ENCODE measurements at regions not wholly inside any gene's neighbourhood (a gene's known extent, or its start where the extent isn't known, plus 50 kb on each side); places are given as distances from the start of the nearest gene placed in this dataset.

- Histone ChIP-seq H3K27ac (ENCODE audit: low read depth, low read length, poor library complexity, severe bottlenecking) (no peak overlapping the region), H3K79me2 (ENCODE audit: insufficient read depth, low read length) (no peaks in the 10 kb centered on the region), H3K9ac (ENCODE audit: low read length) (no peak overlapping the region), H3K9me3 (ENCODE audit: low read length) (no peaks in the 10 kb centered on the region), H3K9me2 (ENCODE audit: low read depth, low read length) (no peaks in the 10 kb centered on the region; the same call in 1 of the 2 replicates), H4K20me1 (ENCODE audit: insufficient read depth, low read length) (no peaks in the 10 kb centered on the region), H2AFZ (ENCODE audit: low read length) (no peak overlapping the region), H3K36me3 (ENCODE audit: insufficient read depth, low read length) (no peaks in the 10 kb centered on the region), H3F3A (ENCODE audit: insufficient read depth, low read length) (no peaks in the 10 kb centered on the region), H3K4me2 (ENCODE audit: low read length) (no peak overlapping the region), H3K27me3 (ENCODE audit: insufficient read depth, low read length) (no peaks in the 10 kb centered on the region), H3K4me3 (ENCODE audit: low read depth, low read length, poor library complexity, severe bottlenecking) (no peak overlapping the region), H3K4me1 (ENCODE audit: insufficient read depth, low read length, severe bottlenecking) (no peaks in the 10 kb centered on the region)
- TF ChIP-seq EZH2 (IDR thresholded peaks at IDR 0.05; ENCODE audit: borderline replicate concordance, low read length): no peak
- TF ChIP-seq, protein P1, sequence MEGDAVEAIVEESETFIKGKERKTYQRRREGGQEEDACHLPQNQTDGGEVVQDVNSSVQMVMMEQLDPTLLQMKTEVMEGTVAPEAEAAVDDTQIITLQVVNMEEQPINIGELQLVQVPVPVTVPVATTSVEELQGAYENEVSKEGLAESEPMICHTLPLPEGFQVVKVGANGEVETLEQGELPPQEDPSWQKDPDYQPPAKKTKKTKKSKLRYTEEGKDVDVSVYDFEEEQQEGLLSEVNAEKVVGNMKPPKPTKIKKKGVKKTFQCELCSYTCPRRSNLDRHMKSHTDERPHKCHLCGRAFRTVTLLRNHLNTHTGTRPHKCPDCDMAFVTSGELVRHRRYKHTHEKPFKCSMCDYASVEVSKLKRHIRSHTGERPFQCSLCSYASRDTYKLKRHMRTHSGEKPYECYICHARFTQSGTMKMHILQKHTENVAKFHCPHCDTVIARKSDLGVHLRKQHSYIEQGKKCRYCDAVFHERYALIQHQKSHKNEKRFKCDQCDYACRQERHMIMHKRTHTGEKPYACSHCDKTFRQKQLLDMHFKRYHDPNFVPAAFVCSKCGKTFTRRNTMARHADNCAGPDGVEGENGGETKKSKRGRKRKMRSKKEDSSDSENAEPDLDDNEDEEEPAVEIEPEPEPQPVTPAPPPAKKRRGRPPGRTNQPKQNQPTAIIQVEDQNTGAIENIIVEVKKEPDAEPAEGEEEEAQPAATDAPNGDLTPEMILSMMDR (IDR thresholded peaks at IDR 0.05; ENCODE audit: low read length): no peak
These were observed 127.4 kb upstream of the TMEM161B start for GRCh38 chr5:88396000-88396535.

DNA sequence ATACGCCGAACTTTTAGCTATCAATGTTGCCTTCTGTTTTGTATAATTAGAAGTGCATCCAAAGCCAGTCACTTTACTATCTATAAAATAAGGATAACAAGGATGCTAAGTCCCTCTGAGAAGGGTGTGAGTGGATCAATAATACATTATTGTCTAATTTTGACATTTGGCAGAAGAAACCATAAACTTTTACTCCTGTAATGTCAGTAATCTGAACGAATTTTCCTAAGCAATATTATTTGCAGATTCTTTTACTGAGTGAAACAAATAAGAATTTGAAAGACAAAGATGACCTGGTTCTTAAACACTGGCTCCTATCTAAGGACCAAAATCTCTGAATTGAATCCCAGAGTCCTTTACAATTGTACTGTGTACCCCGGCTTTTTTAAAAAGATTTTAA is 126.6 kb upstream of the TMEM161B start:
- H3K9me3 ChIP-seq (ENCODE audit: low read length): no peaks in the 10 kb centered on the region
- no peak overlapping the region for H3K4me3 ChIP-seq (ENCODE audit: low read depth, low read length, poor library complexity, severe bottlenecking)
- no peaks in the 10 kb centered on the region for H3K27me3 ChIP-seq (ENCODE audit: insufficient read depth, low read length)
- H3K27ac ChIP-seq (ENCODE audit: low read depth, low read length, poor library complexity, severe bottlenecking): no peak overlapping the region
- no peak overlapping the region for H2AFZ ChIP-seq (ENCODE audit: low read length)
- no peaks in the 10 kb centered on the region; the same call in 1 of the 2 replicates for H3K9me2 ChIP-seq (ENCODE audit: low read depth, low read length)
- no peaks in the 10 kb centered on the region for H3K79me2 ChIP-seq (ENCODE audit: insufficient read depth, low read length)
- no peak overlapping the region for H3K4me2 ChIP-seq (ENCODE audit: low read length)
- no peak for TF ChIP-seq EZH2 (IDR thresholded peaks at IDR 0.05; ENCODE audit: borderline replicate concordance, low read length)
- TF ChIP-seq, protein P1 (IDR thresholded peaks at IDR 0.05; ENCODE audit: low read length): no peak
- H4K20me1 ChIP-seq (ENCODE audit: insufficient read depth, low read length): no peaks in the 10 kb centered on the region
- no peaks in the 10 kb centered on the region for H3F3A ChIP-seq (ENCODE audit: insufficient read depth, low read length)
- H3K9ac ChIP-seq (ENCODE audit: low read length): no peak overlapping the region
- H3K4me1 ChIP-seq (ENCODE audit: insufficient read depth, low read length, severe bottlenecking): no peaks in the 10 kb centered on the region
- H3K36me3 ChIP-seq (ENCODE audit: insufficient read depth, low read length): no peaks in the 10 kb centered on the region

DNA sequence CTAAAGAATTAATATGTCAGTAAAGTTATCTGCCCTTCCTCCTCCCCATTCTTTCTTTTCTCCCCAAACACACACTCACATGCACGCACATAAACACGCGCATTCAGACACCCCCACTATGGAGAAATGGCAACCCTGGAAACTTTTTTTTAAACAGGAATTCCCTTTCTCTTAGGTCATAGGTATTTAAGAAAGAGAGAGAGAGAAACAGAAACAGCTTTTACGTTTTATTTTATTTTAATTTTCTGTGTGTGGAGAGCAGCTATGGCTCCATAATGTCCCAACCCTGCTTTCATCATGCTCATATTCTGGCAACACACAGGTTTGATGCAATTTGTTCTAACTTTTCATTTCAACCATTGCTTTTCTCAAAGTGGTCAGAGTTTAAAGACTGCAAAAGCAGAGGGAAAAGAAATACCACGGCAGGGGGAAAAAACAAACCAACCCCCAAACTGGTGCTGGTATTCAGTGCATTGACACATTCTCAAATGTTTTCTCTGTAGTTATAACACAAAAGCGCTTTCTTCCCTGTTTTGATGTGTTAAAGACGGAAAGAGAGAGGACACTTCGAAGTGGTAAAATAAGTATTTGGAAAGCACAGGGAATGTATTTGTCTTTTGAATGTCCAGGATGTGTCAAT is 126.0 kb upstream of the TMEM161B start:
- Histone ChIP-seq H3K27me3 (ENCODE audit: insufficient read depth, low read length) (no peaks in the 10 kb centered on the region), H3K79me2 (ENCODE audit: insufficient read depth, low read length) (no peaks in the 10 kb centered on the region), H3K27ac (ENCODE audit: low read depth, low read length, poor library complexity, severe bottlenecking) (no peak overlapping the region), H3K4me3 (ENCODE audit: low read depth, low read length, poor library complexity, severe bottlenecking) (no peak overlapping the region), H3K9me3 (ENCODE audit: low read length) (no peaks in the 10 kb centered on the region), H2AFZ (ENCODE audit: low read length) (no peak overlapping the region), H3K9me2 (ENCODE audit: low read depth, low read length) (no peaks in the 10 kb centered on the region; the same call in 1 of the 2 replicates), H3K4me1 (ENCODE audit: insufficient read depth, low read length, severe bottlenecking) (no peaks in the 10 kb centered on the region), H3K36me3 (ENCODE audit: insufficient read depth, low read length) (no peaks in the 10 kb centered on the region), H3K4me2 (ENCODE audit: low read length) (no peak overlapping the region), H4K20me1 (ENCODE audit: insufficient read depth, low read length) (no peaks in the 10 kb centered on the region), H3F3A (ENCODE audit: insufficient read depth, low read length) (no peaks in the 10 kb centered on the region), H3K9ac (ENCODE audit: low read length) (no peak overlapping the region)
- TF ChIP-seq, protein P1 (IDR thresholded peaks at IDR 0.05; ENCODE audit: low read length): no peak
- TF ChIP-seq EZH2 (IDR thresholded peaks at IDR 0.05; ENCODE audit: borderline replicate concordance, low read length): no peak

Measured in OCI-LY1 (cell line).